ENCODE measurements at regions not wholly inside any gene's neighbourhood (a gene's known extent, or its start where the extent isn't known, plus 50 kb on each side); places are given as distances from the start of the nearest gene placed in this dataset.

GRCh38 chr2:129742415-129743180 is 236.9 kb upstream of the RAB6C start:
- Mint-ChIP-seq H3K9me3 (peaks cover 0 to 7% of the 10 kb centered on the region in 2 donors), H3K27ac (no peak overlapping the region), H3K36me3 (no peaks in the 10 kb centered on the region)
- ATAC-seq (no peak), DNase-seq (ENCODE audit: low spot score in 2 of 2) (no peak)

DNA sequence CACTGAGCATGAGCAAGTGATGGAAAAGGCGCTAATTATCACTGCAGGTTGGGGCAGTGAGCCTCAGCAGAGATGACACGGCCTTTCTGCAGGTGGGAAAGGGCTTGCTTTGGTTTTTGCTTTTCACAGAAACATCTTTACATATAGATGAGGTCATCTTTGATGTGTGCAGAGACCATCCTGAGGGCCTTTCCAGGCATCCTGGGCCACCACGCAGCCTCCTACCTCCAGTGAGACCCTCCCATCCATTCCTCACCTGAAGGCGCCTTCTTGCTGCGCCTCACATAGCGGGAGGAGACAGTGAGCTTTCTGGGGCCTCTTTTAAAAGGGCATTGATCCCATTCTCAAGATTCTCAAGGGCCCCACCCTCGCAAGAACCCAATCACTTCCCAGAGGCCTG is 235.3 kb upstream of the RAB6C start:
- DNase-seq (ENCODE audit: low spot score in 2 of 2) (no peak), ATAC-seq (no peak)
- Mint-ChIP-seq H3K27ac (no peak overlapping the region), H3K36me3 (no peaks in the 10 kb centered on the region), H3K9me3 (peaks cover 0 to 7% of the 10 kb centered on the region in 2 donors)

DNA sequence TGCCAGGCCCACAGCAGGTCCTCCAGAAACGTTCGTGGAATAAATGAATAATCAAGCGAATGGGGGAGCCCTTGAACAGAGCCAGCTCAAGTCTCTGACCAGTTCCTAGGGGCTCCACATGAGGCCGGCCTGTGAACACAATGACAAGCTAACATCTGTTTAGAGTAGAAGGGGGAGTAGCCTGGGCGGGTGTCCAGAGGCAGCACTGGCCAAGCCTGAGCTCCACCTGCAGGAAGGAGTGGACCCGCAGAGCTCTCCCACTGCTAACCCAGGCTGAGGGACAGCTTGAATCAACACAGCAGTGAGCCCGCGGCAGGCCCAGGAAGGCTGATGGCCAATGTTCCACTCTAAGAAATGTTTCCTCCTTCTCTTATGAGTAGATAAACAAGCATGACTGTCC is 234.8 kb upstream of the RAB6C start:
- no peak for DNase-seq (ENCODE audit: low spot score in 2 of 2)
- ATAC-seq, result no peak
- peaks cover 0 to 7% of the 10 kb centered on the region in 2 donors for H3K9me3 Mint-ChIP-seq
- no peaks in the 10 kb centered on the region for H3K36me3 Mint-ChIP-seq
- no peak overlapping the region for H3K27ac Mint-ChIP-seq

GRCh38 chr2:129747500-129748125 is 231.9 kb upstream of the RAB6C start:
- H3K36me3 Mint-ChIP-seq, result no peaks in the 10 kb centered on the region
- H3K9me3 Mint-ChIP-seq, result peaks cover 0 to 7% of the 10 kb centered on the region in 2 donors
- no peak for ATAC-seq
- H3K27ac Mint-ChIP-seq, result no peak overlapping the region
- no peak for DNase-seq (ENCODE audit: low spot score in 2 of 2)

- Mint-ChIP-seq H3K9me3 (peaks cover 0 to 7% of the 10 kb centered on the region in 2 donors), H3K27ac (no peak overlapping the region), H3K36me3 (no peaks in the 10 kb centered on the region)
- ATAC-seq (no peak), DNase-seq (ENCODE audit: low spot score in 2 of 2) (no peak)
Observed at GRCh38 chr2:129748250-129748649, 231.2 kb upstream of the RAB6C start.

DNA sequence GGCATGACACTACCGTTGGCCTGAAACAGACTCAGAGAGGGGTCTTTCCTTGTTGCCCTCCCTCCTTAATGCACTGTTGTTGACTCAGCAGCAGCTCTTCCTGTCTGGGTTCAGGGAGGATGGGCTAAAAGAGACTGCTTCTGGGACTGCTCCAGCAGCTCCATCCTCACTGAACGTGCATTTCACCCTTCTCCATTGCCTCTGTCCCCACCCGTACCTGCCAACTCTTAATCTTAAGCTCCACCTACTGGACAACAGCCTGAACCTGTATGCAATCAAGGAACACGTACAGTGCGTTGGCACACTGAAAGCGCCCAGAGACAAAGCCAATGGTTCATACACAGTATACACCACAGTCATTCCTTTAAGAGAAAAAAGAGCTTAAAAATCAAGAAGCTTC is 230.8 kb upstream of the RAB6C start:
- H3K9me3 Mint-ChIP-seq, result peaks cover 0 to 7% of the 10 kb centered on the region in 2 donors
- ATAC-seq (no peak), DNase-seq (ENCODE audit: low spot score in 2 of 2) (no peak)
- no peak overlapping the region for H3K27ac Mint-ChIP-seq
- no peaks in the 10 kb centered on the region for H3K36me3 Mint-ChIP-seq

GRCh38 chr2:129751409-129751808 is 228.1 kb upstream of the RAB6C start:
- H3K36me3 Mint-ChIP-seq, result no peaks in the 10 kb centered on the region
- H3K9me3 Mint-ChIP-seq, result peaks cover 0 to under 1% of the 10 kb centered on the region in 2 donors
- no peak for DNase-seq (ENCODE audit: low spot score in 2 of 2)
- no peak for ATAC-seq
- H3K27ac Mint-ChIP-seq, result no peak overlapping the region

GRCh38 chr2:129752176-129752575 is 227.3 kb upstream of the RAB6C start:
- Mint-ChIP-seq H3K36me3 (no peaks in the 10 kb centered on the region), H3K9me3 (no peaks in the 10 kb centered on the region)
- DNase-seq (ENCODE audit: low spot score in 2 of 2), result no peak

GRCh38 chr2:129752686-129753085 is 226.8 kb upstream of the RAB6C start:
- Mint-ChIP-seq H3K9me3 (no peaks in the 10 kb centered on the region), H3K27ac (no peak overlapping the region), H3K36me3 (no peaks in the 10 kb centered on the region)
- DNase-seq (ENCODE audit: low spot score in 2 of 2) (no peak), ATAC-seq (no peak)

More at GRCh38 chr2:129752176-129752575, 227.3 kb upstream of the RAB6C start:
- H3K27ac Mint-ChIP-seq, result no peak overlapping the region
- ATAC-seq, result no peak

- DNase-seq (ENCODE audit: low spot score in 2 of 2), result no peak
- no peak overlapping the region for H3K27ac Mint-ChIP-seq
- ATAC-seq, result no peak
- H3K36me3 Mint-ChIP-seq, result no peaks in the 10 kb centered on the region
- no peaks in the 10 kb centered on the region for H3K9me3 Mint-ChIP-seq
Observed at GRCh38 chr2:129753261-129753660, 226.2 kb upstream of the RAB6C start.

DNA sequence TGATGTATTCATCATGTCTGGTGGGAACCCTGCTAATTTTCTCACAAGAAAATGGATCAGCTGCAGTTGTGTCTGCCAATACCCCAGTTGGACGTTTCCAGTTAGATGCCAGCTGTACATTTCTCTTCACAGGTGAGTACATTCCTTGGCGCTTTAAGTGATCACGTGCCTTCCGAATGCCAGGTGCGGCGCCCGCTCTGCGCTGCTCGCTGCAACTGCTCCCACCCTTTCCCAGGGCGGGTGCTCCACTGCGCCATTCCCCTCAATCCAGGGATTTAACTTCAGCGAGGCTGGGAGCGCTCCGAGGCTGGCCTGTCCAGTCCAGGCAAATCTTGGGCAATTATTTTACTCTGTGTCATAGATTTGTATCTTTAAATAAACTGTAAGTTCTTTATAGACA is 225.0 kb upstream of the RAB6C start:
- Mint-ChIP-seq H3K9me3 (no peaks in the 10 kb centered on the region), H3K36me3 (no peaks in the 10 kb centered on the region), H3K27ac (no peak overlapping the region)
- DNase-seq (ENCODE audit: low spot score in 2 of 2) (no peak), ATAC-seq (no peak)

GRCh38 chr2:129754831-129755230 is 224.6 kb upstream of the RAB6C start:
- no peak overlapping the region for H3K27ac Mint-ChIP-seq
- no peak for ATAC-seq
- no peaks in the 10 kb centered on the region for H3K9me3 Mint-ChIP-seq
- no peaks in the 10 kb centered on the region for H3K36me3 Mint-ChIP-seq
- DNase-seq (ENCODE audit: low spot score in 2 of 2), result no peak

DNA sequence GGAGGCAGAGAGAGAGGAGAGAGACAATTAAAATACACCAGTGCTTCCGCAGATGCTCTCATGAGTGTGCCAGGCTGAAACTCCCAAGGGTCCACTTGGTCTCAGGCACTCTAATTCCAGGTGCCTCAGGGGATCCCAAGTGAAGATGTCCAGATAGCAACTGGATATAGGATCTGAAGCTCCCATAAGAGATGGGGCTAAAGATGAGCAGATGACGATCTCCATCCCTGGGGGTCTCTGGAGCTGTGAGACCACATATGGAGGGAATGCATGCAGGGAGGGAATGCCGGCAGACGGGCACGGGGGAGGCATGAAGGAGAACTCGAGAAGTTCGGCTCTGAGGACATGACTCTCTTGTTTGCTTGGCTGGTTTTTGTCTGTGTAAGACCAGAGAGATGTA is 223.7 kb upstream of the RAB6C start:
- no peak for DNase-seq (ENCODE audit: low spot score in 2 of 2)
- no peak for ATAC-seq
- Mint-ChIP-seq H3K36me3 (no peaks in the 10 kb centered on the region), H3K27ac (no peak overlapping the region), H3K9me3 (no peaks in the 10 kb centered on the region)

GRCh38 chr2:129756276-129756675 is 223.2 kb upstream of the RAB6C start:
- no peaks in the 10 kb centered on the region for H3K36me3 Mint-ChIP-seq
- H3K27ac Mint-ChIP-seq, result no peak overlapping the region
- DNase-seq (ENCODE audit: low spot score in 2 of 2) (no peak), ATAC-seq (no peak)
- no peaks in the 10 kb centered on the region for H3K9me3 Mint-ChIP-seq

DNA sequence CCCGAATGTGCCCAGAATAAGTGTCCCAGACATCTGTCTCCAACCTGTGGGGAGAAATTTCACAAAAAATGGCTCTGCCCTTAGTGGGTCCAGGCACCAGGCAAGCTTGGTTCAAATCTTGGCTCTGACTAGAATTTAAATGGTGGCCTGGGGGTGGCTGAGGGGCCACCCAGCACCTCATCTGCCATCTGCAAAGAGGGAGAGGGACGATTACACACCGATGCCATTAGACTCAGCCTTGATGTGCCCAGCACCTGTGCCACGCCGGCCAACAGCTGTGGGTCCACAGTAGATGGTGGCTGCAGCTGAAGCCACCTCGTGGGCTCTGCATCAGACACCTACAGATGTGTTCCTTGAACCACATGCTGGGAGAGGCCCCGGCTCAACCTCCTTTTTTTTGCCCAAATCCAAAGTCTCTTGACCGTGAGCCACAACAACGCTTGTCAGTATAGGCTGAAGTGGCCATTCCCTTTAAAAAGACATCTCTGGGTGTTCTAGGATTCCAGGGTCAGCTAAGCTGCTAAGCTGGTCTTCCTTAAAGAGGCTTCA is 222.0 kb upstream of the RAB6C start:
- no peaks in the 10 kb centered on the region for H3K36me3 Mint-ChIP-seq
- no peak for DNase-seq (ENCODE audit: low spot score in 2 of 2)
- no peak for ATAC-seq
- no peaks in the 10 kb centered on the region for H3K9me3 Mint-ChIP-seq
- no peak overlapping the region for H3K27ac Mint-ChIP-seq

GRCh38 chr2:129757915-129758783 is 221.3 kb upstream of the RAB6C start:
- Mint-ChIP-seq H3K27ac (no peak overlapping the region), H3K36me3 (no peaks in the 10 kb centered on the region)
- no peak for ATAC-seq

More at GRCh38 chr2:129757915-129758783, 221.3 kb upstream of the RAB6C start:
- H3K9me3 Mint-ChIP-seq, result no peaks in the 10 kb centered on the region
- DNase-seq (ENCODE audit: low spot score in 2 of 2), result no peak

Data from activated naive CD4-positive, alpha-beta T cell treated with anti-CD3 and anti-CD28 coated beads, Interleukin-2, amount 50 U/mL, for 72 hours (primary cell).